ENCODE measurements at regions not wholly inside any gene's neighbourhood (a gene's known extent, or its start where the extent isn't known, plus 50 kb on each side); places are given as distances from the start of the nearest gene placed in this dataset.

GRCh38 chrX:125006704-125007103 is 313.0 kb upstream of the TEX13C start:
- ChIA-PET CTCF (no interaction called here), POLR2A (no interaction called here)
- DNase-seq (ENCODE audit: low read depth in 1 of 2, low spot score in 1 of 2) (no peak), FAIRE-seq (no peak), ATAC-seq (no peak)
- 1% methylated on average over 3 of the region's 3 CpGs for WGBS (ENCODE audit: missing lambda C conversion rate)
- no peak overlapping the region for H3K4me3 ChIP-seq
- no peak overlapping the region for H3K4me2 ChIP-seq
- TF ChIP-seq PHF8 (IDR thresholded peaks at IDR 0.05; ENCODE audit: borderline replicate concordance, low read depth) (no peak), HOXA7 (CRISPR knock-in tag; IDR thresholded peaks at IDR 0.05) (no peak), REST (IDR thresholded peaks at IDR 0.05) (no peak), EHF (CRISPR knock-in tag; IDR thresholded peaks at IDR 0.05) (no peak), HEYL (CRISPR knock-in tag; IDR thresholded peaks at IDR 0.05) (no peak), EP300 (IDR thresholded peaks at IDR 0.05) (no peak), PBX3 (IDR thresholded peaks at IDR 0.05) (no peak), RFX5 (IDR thresholded peaks at IDR 0.05) (no peak)
- H3K27ac ChIP-seq: no peak overlapping the region
- H3K9me3 ChIP-seq: no peaks in the 10 kb centered on the region
- no peaks in the 10 kb centered on the region for H3K4me1 ChIP-seq

DNA sequence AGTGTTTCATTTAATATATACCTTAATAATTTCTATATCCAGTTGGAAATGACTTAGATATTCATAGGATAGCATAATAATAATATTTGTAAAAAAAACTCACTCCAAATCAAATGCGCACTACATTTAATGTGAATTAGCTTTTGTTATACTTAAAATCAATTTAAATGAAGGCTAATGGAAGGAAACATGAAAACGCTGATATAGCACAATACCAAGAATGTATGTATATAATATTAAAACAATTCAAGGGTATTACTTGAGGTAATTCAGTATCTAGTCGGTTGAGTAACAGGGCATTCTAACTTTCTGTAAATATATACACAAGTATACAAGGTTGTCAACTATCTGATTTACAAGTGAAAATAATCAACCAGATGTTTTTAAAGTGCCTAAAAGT is 307.1 kb upstream of the TEX13C start:
- POLR2A ChIA-PET: no interaction called here
- CTCF ChIA-PET: no interaction called here
- TF ChIP-seq NFE2L2 (conservative IDR thresholded peaks at IDR 0.05; ENCODE audit: low read length) (no peak), MAFK (IDR thresholded peaks at IDR 0.05; ENCODE audit: partially characterized antibody) (peak; percentile 21)
- Histone ChIP-seq H3K27ac (no peak overlapping the region), H3K4me1 (no peaks in the 10 kb centered on the region), H3K9me3 (no peaks in the 10 kb centered on the region), H3K4me2 (no peak overlapping the region), H3K4me3 (no peak overlapping the region)
- no peak for FAIRE-seq
- WGBS (ENCODE audit: missing lambda C conversion rate): 53% methylated on average over 3 of the region's 3 CpGs
- ATAC-seq: no peak
- no peak for DNase-seq (ENCODE audit: low read depth in 1 of 2, low spot score in 1 of 2)

- no peaks in the 10 kb centered on the region for H3K4me1 ChIP-seq
- TF ChIP-seq ZC3H11A (IDR thresholded peaks at IDR 0.05) (no peak), POLR2AphosphoS2 (conservative IDR thresholded peaks at IDR 0.05; ENCODE audit: low read length) (no peak), BHLHE40 (IDR thresholded peaks at IDR 0.05; ENCODE audit: low read depth, low read length) (no peak), TP53 (CRISPR knock-in tag; IDR thresholded peaks at IDR 0.05) (no peak), RCOR1 (IDR thresholded peaks at IDR 0.05; ENCODE audit: low read depth, low read length) (no peak), NR3C1 (IDR thresholded peaks at IDR 0.05) (no peak), MYC (IDR thresholded peaks at IDR 0.05; ENCODE audit: borderline replicate concordance, low read length) (no peak)
- TF ChIP-seq, protein P1, sequence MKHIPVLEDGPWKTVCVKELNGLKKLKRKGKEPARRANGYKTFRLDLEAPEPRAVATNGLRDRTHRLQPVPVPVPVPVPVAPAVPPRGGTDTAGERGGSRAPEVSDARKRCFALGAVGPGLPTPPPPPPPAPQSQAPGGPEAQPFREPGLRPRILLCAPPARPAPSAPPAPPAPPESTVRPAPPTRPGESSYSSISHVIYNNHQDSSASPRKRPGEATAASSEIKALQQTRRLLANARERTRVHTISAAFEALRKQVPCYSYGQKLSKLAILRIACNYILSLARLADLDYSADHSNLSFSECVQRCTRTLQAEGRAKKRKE (CRISPR knock-in tag; IDR thresholded peaks at IDR 0.05; ENCODE audit: low read depth): no peak
- no peaks in the 10 kb centered on the region for H3K9me3 ChIP-seq
- no peak overlapping the region for H3K4me3 ChIP-seq
- POLR2A ChIA-PET: no interaction called here
- ATAC-seq: no peak
- no peak for DNase-seq (ENCODE audit: low read depth in 1 of 2, low spot score in 1 of 2)
- FAIRE-seq: no peak
- no peak overlapping the region for H3K4me2 ChIP-seq
- 5% methylated on average over 3 of the region's 3 CpGs for WGBS (ENCODE audit: missing lambda C conversion rate)
- CTCF ChIA-PET: no interaction called here
- H3K27ac ChIP-seq: no peak overlapping the region
These were observed 290.5 kb upstream of the TEX13C start for GRCh38 chrX:125029131-125029530.

All from A549 (cell line).